Lung (tissue), 11 donors: ENCODE measurements at regions not wholly inside any gene's neighbourhood (a gene's known extent, or its start where the extent isn't known, plus 50 kb on each side); places are given as distances from the start of the nearest gene placed in this dataset.

Experiments used
- ATAC-seq: fragments of 200-7000 bp; cut with Tn5 transposase; one replicate; pipeline ENCODE4 v1.9.1; 2020; ENCODE audit warnings: moderate number of reproducible peaks; ENCODE audit not compliant: insufficient read depth, low FRiP score
- DNase-seq, 3 donors: peaks; one replicate each; pipeline ENCODE4 v3.0.0-alpha.2; 2013 to 2017
- H3K27ac ChIP-seq, 2 donors: one replicate each; pipeline ENCODE4 v1.5.1; 2013; ENCODE audit warnings: mild to moderate bottlenecking in 2 of 2, moderate library complexity in 2 of 2, control low read depth in 1 of 2, inconsistent platforms in 1 of 2, low read depth in 1 of 2, low read length in 1 of 2
- H3K27me3 ChIP-seq, 3 donors: one replicate each; pipeline ENCODE4 v1.5.1; 2013; ENCODE audit warnings: low read length in 2 of 3; ENCODE audit not compliant: control insufficient read depth in 3 of 3, insufficient read depth in 3 of 3
- H3K36me3 ChIP-seq, 4 donors: one replicate each; pipeline ENCODE4 v1.5.1; 2013; ENCODE audit warnings: low read length in 4 of 4, mild to moderate bottlenecking in 1 of 4, moderate library complexity in 1 of 4; ENCODE audit not compliant: control insufficient read depth in 4 of 4, insufficient read depth in 4 of 4
- H3K4me1 ChIP-seq, 5 donors: one replicate each; pipeline ENCODE4 v1.5.1; 2013; ENCODE audit warnings: low read length in 5 of 5, mild to moderate bottlenecking in 2 of 5, moderate library complexity in 1 of 5; ENCODE audit not compliant: control insufficient read depth in 5 of 5, insufficient read depth in 5 of 5
- H3K4me3 ChIP-seq: one replicate; pipeline ENCODE4 v1.5.1; 2013; ENCODE audit warnings: mild to moderate bottlenecking, control low read depth, moderate library complexity
- H3K9ac ChIP-seq, 2 donors: one replicate each; pipeline ENCODE4 v1.5.1; 2013; ENCODE audit warnings: low read length in 2 of 2, control low read depth in 1 of 2; ENCODE audit not compliant: insufficient read depth in 1 of 2
- H3K9me3 ChIP-seq, 4 donors: one replicate each; pipeline ENCODE4 v1.5.1; 2013; ENCODE audit warnings: low read length in 3 of 4, mild to moderate bottlenecking in 1 of 4, moderate library complexity in 1 of 4; ENCODE audit not compliant: control insufficient read depth in 4 of 4, insufficient read depth in 3 of 4
- CTCF ChIP-seq: IDR thresholded peaks from 2 replicates; pipeline ENCODE4 v1.5.1; 2012; ENCODE audit warnings: mild to moderate bottlenecking; ENCODE audit errors: control extremely low read depth, extremely low read depth
- WGBS, 2 donors: extraction: QIAGEN DNeasy Blood & Tissue Kit; methylation state at CpG; one replicate each; pipeline ENCODE4 v1.1.7; 2013; 5-methylcytosine and 5-hydroxymethylcytosine counted together
- donor health status: control.
- donor health status: control.
- donor health status: Bipolar disorder and iron deficiency.
- donor health status: healthy.
- donor health status: DM: yes; HTN: yes; CAD: no.

- WGBS, 2 donors = 63 to 93% methylated on average over 2 of the region's 2 CpGs
These were observed 633.6 kb downstream of the SPRY1 start for GRCh38 chr4:124030147-124030546.

DNA sequence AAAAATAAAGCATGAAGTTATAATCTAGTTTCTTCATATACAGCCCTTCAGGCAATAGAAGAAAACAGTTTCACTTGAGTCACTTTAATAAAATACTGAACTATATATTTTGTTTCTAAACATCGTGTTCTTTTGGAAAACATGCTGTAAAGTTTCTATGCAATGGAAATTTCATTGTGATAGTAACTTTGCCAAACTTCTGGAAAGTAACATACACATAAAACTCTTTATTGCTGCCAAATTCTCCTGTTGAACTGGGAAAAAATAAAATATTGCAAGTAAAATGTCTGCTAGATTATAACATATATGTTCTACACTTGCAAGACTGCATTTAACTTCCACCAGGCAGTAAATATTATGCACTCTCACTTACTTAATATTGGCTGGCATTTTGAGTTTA lies 635.4 kb downstream of the SPRY1 start:
- Histone ChIP-seq H3K9ac (no peak overlapping the region), H3K4me1 (peaks cover 0 to 14% (median 4%) of the 10 kb centered on the region in 5 donors), H3K4me3 (no peak overlapping the region), H3K27me3 (no peaks in the 10 kb centered on the region), H3K27ac (no peak overlapping the region), H3K9me3 (peaks cover 0 to 2% (median 0%) of the 10 kb centered on the region in 4 donors), H3K36me3 (no peaks in the 10 kb centered on the region)
- no peak for TF ChIP-seq CTCF
- 71 to 80% methylated on average over 1 of the region's 1 CpG for WGBS, 2 donors
- DNase-seq (peak in 2 of 3 donors; percentile 58 to 78), ATAC-seq (no peak)

More at GRCh38 chr4:124030147-124030546, 633.6 kb downstream of the SPRY1 start:
- no peaks in the 10 kb centered on the region for H3K27me3 ChIP-seq
- H3K27ac ChIP-seq = peak overlapping the region; percentile 14 to 31
- no peak for TF ChIP-seq CTCF
- H3K36me3 ChIP-seq = no peaks in the 10 kb centered on the region
- DNase-seq (peak; percentile 14 to 56 (median 44)), ATAC-seq (no peak)
- peaks cover 0 to 14% (median 4%) of the 10 kb centered on the region in 5 donors for H3K4me1 ChIP-seq
- H3K4me3 ChIP-seq = no peak overlapping the region
- H3K9ac ChIP-seq = no peak overlapping the region
- peaks cover 0 to 2% (median 0%) of the 10 kb centered on the region in 4 donors for H3K9me3 ChIP-seq

GRCh38 chr4:124035364-124036041 lies 638.9 kb downstream of the SPRY1 start:
- ATAC-seq (no peak), DNase-seq (no peak)
- peaks cover 0 to 4% (median 0%) of the 10 kb centered on the region in 5 donors for H3K4me1 ChIP-seq
- WGBS, 2 donors = 65 to 80% methylated on average over 1 of the region's 1 CpG
- no peaks in the 10 kb centered on the region for H3K9me3 ChIP-seq
- TF ChIP-seq CTCF = no peak
- no peak overlapping the region for H3K9ac ChIP-seq
- H3K27ac ChIP-seq = no peak overlapping the region
- no peak overlapping the region for H3K4me3 ChIP-seq
- H3K36me3 ChIP-seq = no peaks in the 10 kb centered on the region
- H3K27me3 ChIP-seq = no peaks in the 10 kb centered on the region

DNA sequence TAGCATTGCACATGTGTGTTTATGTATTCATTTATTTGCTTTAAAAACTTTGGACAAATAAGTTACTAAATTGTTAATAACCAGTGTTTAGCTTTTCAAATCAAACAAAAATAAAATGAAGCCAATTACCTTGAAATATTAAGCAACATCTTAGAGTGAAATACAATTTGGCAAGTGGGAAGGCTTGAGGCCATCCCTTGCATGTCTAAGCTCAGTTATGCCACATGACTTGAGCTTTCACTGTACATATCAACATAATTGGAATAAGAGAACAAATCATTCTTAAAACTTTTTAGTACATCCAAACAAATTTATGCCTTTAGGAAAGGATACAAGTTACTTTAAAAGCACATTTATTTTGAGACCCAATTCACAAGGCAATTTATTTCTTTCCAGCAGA lies 640.6 kb downstream of the SPRY1 start:
- no peak for TF ChIP-seq CTCF
- Histone ChIP-seq H3K27me3 (no peaks in the 10 kb centered on the region), H3K4me3 (no peak overlapping the region), H3K36me3 (no peaks in the 10 kb centered on the region), H3K9ac (no peak overlapping the region), H3K27ac (no peak overlapping the region), H3K9me3 (no peaks in the 10 kb centered on the region), H3K4me1 (peaks cover 0 to 4% (median 0%) of the 10 kb centered on the region in 5 donors)
- DNase-seq (no peak), ATAC-seq (no peak)
